ENCODE measurements at regions not wholly inside any gene's neighbourhood (a gene's known extent, or its start where the extent isn't known, plus 50 kb on each side); places are given as distances from the start of the nearest gene placed in this dataset.

DNA sequence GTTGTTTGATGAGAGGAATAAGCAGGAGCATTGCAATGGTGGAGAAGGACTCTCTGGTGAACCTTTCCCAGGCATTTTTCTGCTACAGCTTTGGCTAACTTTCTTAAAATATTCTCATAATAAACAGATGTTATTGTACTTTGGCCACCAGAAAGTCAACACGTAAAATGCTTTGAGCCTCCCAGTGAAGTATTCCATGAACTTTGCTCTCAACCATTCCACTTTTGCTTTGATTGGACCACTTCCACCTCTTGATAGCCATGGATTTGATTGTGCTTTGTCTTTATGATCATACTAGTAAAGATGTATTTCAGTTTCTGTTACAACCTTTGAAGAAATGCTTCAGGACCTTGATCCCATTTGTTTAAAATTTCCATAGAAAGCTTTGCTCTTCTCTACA, 241.1 kb downstream of the TENT5A start:
- no peaks in the 10 kb centered on the region for H3K4me1 ChIP-seq
- H3K27ac ChIP-seq, result no peak overlapping the region
- no peak for DNase-seq (ENCODE audit: low spot score in 2 of 2)
- H3K9me3 ChIP-seq, result no peaks in the 10 kb centered on the region
- no peak overlapping the region for H3K4me3 ChIP-seq
- H3K36me3 ChIP-seq, result no peaks in the 10 kb centered on the region
- intact Hi-C loops (cut with DNase I; ENCODE audit: low total_unique reads), result no loop called here
- TF ChIP-seq POLR2AphosphoS5 (IDR thresholded peaks at IDR 0.05) (no peak), POLR2A (IDR thresholded peaks at IDR 0.05) (no peak)
- TF ChIP-seq, protein P1, sequence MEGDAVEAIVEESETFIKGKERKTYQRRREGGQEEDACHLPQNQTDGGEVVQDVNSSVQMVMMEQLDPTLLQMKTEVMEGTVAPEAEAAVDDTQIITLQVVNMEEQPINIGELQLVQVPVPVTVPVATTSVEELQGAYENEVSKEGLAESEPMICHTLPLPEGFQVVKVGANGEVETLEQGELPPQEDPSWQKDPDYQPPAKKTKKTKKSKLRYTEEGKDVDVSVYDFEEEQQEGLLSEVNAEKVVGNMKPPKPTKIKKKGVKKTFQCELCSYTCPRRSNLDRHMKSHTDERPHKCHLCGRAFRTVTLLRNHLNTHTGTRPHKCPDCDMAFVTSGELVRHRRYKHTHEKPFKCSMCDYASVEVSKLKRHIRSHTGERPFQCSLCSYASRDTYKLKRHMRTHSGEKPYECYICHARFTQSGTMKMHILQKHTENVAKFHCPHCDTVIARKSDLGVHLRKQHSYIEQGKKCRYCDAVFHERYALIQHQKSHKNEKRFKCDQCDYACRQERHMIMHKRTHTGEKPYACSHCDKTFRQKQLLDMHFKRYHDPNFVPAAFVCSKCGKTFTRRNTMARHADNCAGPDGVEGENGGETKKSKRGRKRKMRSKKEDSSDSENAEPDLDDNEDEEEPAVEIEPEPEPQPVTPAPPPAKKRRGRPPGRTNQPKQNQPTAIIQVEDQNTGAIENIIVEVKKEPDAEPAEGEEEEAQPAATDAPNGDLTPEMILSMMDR (IDR thresholded peaks at IDR 0.05), result no peak
- no peaks in the 10 kb centered on the region for H3K27me3 ChIP-seq

DNA sequence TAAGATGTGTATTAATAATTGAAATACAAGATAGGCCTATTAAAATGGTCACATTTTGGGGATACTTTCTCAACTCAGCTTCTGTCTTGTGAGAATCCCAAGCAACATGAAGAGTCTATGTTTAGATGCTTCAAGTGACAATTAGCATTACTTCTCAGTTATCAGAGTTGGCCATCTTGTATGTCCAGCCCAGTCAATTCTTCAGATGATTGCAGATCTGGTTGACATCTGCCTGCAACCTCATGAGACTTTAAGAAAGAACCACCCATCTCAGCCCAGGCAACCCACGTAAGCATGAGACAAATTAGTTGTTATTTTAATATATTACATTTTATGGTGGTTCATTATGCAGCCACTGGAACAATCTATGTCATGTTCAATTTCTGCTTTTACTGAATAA, 256.5 kb downstream of the TENT5A start:
- H3K9me3 ChIP-seq, result no peaks in the 10 kb centered on the region
- H3K27ac ChIP-seq, result no peak overlapping the region
- TF ChIP-seq, protein P1 (IDR thresholded peaks at IDR 0.05), result no peak
- TF ChIP-seq POLR2A (IDR thresholded peaks at IDR 0.05), result no peak
- no peak for TF ChIP-seq POLR2AphosphoS5 (IDR thresholded peaks at IDR 0.05)
- H3K27me3 ChIP-seq, result no peaks in the 10 kb centered on the region
- no peaks in the 10 kb centered on the region for H3K36me3 ChIP-seq
- H3K4me1 ChIP-seq, result no peaks in the 10 kb centered on the region
- no peak for DNase-seq (ENCODE audit: low spot score in 2 of 2)
- no peak overlapping the region for H3K4me3 ChIP-seq
- intact Hi-C loops (cut with DNase I; ENCODE audit: low total_unique reads), result no loop called here

DNA sequence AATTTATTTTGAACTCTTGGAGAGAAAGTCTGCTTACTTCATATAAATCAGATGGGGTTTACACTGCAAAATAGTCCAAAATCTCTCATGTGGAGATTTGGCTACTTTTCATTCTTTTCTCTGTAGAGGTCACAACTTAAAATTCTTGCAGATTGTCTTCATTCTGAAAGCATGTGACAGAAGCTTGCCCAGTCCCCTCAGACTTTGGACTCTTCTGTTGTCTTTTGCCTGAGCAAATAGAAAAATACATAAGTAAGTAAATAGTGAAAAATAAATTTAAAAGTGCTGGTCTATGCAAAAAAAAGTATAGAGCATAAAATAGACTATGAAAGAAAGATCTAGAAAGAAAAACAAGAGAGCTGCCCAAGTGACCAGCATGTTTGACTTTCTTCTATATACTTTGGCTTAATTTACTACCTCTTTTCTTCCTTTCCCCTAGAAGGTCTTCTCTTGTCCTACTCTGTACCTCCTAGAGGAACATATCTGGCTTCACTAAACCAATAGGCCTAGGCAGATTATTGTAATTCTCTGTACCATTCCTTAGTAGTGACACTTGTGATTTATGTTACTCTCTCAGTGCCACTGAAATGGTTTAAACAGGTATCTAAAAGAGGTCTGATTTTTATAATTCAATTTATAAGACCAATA, 260.9 kb downstream of the TENT5A start:
- Histone ChIP-seq H3K27me3 (no peaks in the 10 kb centered on the region), H3K36me3 (no peaks in the 10 kb centered on the region), H3K9me3 (no peaks in the 10 kb centered on the region), H3K4me1 (no peaks in the 10 kb centered on the region), H3K27ac (no peak overlapping the region), H3K4me3 (no peak overlapping the region)
- TF ChIP-seq POLR2AphosphoS5 (IDR thresholded peaks at IDR 0.05) (no peak), POLR2A (IDR thresholded peaks at IDR 0.05) (no peak)
- TF ChIP-seq, protein P1 (IDR thresholded peaks at IDR 0.05), result no peak
- intact Hi-C loops (cut with DNase I; ENCODE audit: low total_unique reads), result no loop called here
- no peak for DNase-seq (ENCODE audit: low spot score in 2 of 2)

DNA sequence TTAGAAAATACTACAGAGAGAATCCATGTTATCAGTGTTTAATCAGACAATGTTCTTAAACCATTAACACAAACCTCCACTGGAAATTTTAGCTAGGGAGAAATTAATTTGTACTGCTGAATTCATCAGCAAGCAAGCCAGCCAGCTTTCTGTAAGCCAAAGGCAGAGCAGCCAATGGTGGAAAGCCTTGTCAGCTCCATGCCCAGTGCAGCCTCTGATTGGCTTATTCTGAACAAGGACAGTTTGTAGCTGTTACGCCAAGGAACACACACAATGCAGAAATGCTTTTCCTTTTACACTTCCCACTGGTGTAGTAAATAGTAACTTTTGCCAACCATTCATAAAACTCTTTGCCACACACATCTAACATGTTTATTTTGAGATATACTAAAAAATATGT, 265.0 kb downstream of the TENT5A start:
- H3K4me3 ChIP-seq, result no peak overlapping the region
- no peak for DNase-seq (ENCODE audit: low spot score in 2 of 2)
- H3K27me3 ChIP-seq, result no peaks in the 10 kb centered on the region
- no peaks in the 10 kb centered on the region for H3K36me3 ChIP-seq
- H3K27ac ChIP-seq, result no peak overlapping the region
- intact Hi-C loops (cut with DNase I; ENCODE audit: low total_unique reads), result no loop called here
- TF ChIP-seq POLR2AphosphoS5 (IDR thresholded peaks at IDR 0.05) (no peak), POLR2A (IDR thresholded peaks at IDR 0.05) (no peak)
- TF ChIP-seq, protein P1 (IDR thresholded peaks at IDR 0.05), result no peak
- H3K4me1 ChIP-seq, result no peaks in the 10 kb centered on the region
- no peaks in the 10 kb centered on the region for H3K9me3 ChIP-seq

DNA sequence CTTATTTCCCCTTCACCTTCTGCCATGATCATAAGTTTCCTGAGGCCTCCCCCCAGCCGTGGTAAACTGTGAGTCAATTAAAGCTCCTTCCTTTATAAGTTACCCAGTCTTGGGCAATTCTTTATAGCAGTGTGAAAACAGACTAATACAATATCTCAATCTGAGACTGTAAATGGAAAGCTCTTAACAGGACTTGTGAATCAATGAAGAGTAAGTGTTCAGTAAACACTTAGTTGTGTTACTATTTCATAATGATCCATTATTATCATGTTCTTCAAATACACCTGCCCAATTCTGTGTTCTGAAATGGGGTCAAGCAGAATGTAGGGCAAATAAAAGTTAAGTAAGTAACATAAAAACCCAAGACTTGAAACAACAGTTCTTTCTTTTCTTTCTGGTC, 266.2 kb downstream of the TENT5A start:
- no peaks in the 10 kb centered on the region for H3K36me3 ChIP-seq
- intact Hi-C loops (cut with DNase I; ENCODE audit: low total_unique reads), result no loop called here
- H3K9me3 ChIP-seq, result no peaks in the 10 kb centered on the region
- no peak overlapping the region for H3K4me3 ChIP-seq
- no peak for DNase-seq (ENCODE audit: low spot score in 2 of 2)
- no peaks in the 10 kb centered on the region for H3K27me3 ChIP-seq
- TF ChIP-seq POLR2A (IDR thresholded peaks at IDR 0.05) (no peak), POLR2AphosphoS5 (IDR thresholded peaks at IDR 0.05) (no peak)
- TF ChIP-seq, protein P1 (IDR thresholded peaks at IDR 0.05), result no peak
- no peaks in the 10 kb centered on the region for H3K4me1 ChIP-seq
- H3K27ac ChIP-seq, result no peak overlapping the region
